GM23338 (cell line): ENCODE measurements at regions not wholly inside any gene's neighbourhood (a gene's known extent, or its start where the extent isn't known, plus 50 kb on each side); places are given as distances from the start of the nearest gene placed in this dataset.

Experiments used
- ATAC-seq: fragments of 200-7000 bp; cut with Tn5 transposase; 3 replicates; pipeline ENCODE4 v1.9.1; 2020
- DNase-seq: peaks from one replicate; pipeline ENCODE4 v3.0.0-alpha.2; 2015; ENCODE audit warnings: low spot score
- H2AFZ ChIP-seq: fragments of 200-600 bp; sonication (generic); 2 replicates; pipeline ENCODE4 v1.8.0; 2016; ENCODE audit warnings: antibody characterized with exemption, mild to moderate bottlenecking, moderate library complexity
- H3F3A ChIP-seq: fragments of 200-600 bp; sonication (generic); replicated peaks from 2 replicates; pipeline ENCODE4 v1.8.0; 2017; ENCODE audit warnings: antibody characterized with exemption, mixed run types, low read depth
- H3K27ac ChIP-seq: fragments of 200-600 bp; sonication (generic); 2 replicates; pipeline ENCODE4 v1.6.1; 2016; ENCODE audit warnings: low read depth
- H3K27me3 ChIP-seq: fragments of 200-600 bp; sonication (generic); 2 replicates; pipeline ENCODE4 v1.8.0; 2016; ENCODE audit warnings: mild to moderate bottlenecking, mixed run types, moderate library complexity; ENCODE audit not compliant: insufficient read depth
- H3K36me3 ChIP-seq: fragments of 200-600 bp; sonication (generic); 2 replicates; pipeline ENCODE4 v1.8.0; 2016; ENCODE audit warnings: mild to moderate bottlenecking; ENCODE audit not compliant: insufficient read depth
- H3K4me1 ChIP-seq: fragments of 200-600 bp; sonication (generic); 2 replicates; pipeline ENCODE4 v1.8.0; 2016; ENCODE audit warnings: mild to moderate bottlenecking, moderate library complexity; ENCODE audit not compliant: insufficient read depth
- H3K4me2 ChIP-seq: fragments of 200-600 bp; sonication (generic); 2 replicates; pipeline ENCODE4 v1.7.1; 2017; ENCODE audit warnings: mixed run types
- H3K4me3 ChIP-seq: fragments of 200-600 bp; sonication (generic); 2 replicates; pipeline ENCODE4 v1.6.1; 2016; ENCODE audit warnings: mixed run types
- H3K79me2 ChIP-seq: fragments of 200-600 bp; sonication (generic); replicated peaks from 2 replicates; pipeline ENCODE4 v1.8.0; 2017; ENCODE audit warnings: mild to moderate bottlenecking; ENCODE audit not compliant: insufficient read depth
- H3K9me2 ChIP-seq: fragments of 200-600 bp; sonication (generic); 2 replicates; pipeline ENCODE4 v1.8.0; 2017; ENCODE audit not compliant: insufficient read depth
- H4K20me1 ChIP-seq: fragments of 200-600 bp; sonication (generic); replicated peaks from 2 replicates; pipeline ENCODE4 v1.8.0; 2017; ENCODE audit warnings: mild to moderate bottlenecking; ENCODE audit not compliant: insufficient read depth
- H3K27ac Mint-ChIP-seq: 2 replicates; pipeline ENCODE4 v1.8.0; 2020; ENCODE audit warnings: inconsistent platforms, mild to moderate bottlenecking, moderate library complexity, mixed read lengths
- H3K27me3 Mint-ChIP-seq: 3 replicates; pipeline ENCODE4 v1.8.0; 2022; ENCODE audit warnings: low read depth, mild to moderate bottlenecking, moderate library complexity, mixed read lengths, inconsistent platforms; ENCODE audit not compliant: insufficient read depth, poor library complexity
- H3K36me3 Mint-ChIP-seq: 3 replicates; pipeline ENCODE4 v1.8.0; 2021; ENCODE audit warnings: low read depth, mild to moderate bottlenecking, inconsistent platforms, moderate library complexity, mixed read lengths
- H3K4me1 Mint-ChIP-seq: 3 replicates; pipeline ENCODE4 v1.8.0; 2020; ENCODE audit warnings: mild to moderate bottlenecking, inconsistent platforms, mixed read lengths
- H3K4me3 Mint-ChIP-seq: 3 replicates; pipeline ENCODE4 v1.8.0; 2021; ENCODE audit warnings: moderate library complexity, mild to moderate bottlenecking, inconsistent platforms, mixed read lengths
- H3K9me3 Mint-ChIP-seq: 3 replicates; pipeline ENCODE4 v1.8.0; 2020; ENCODE audit warnings: moderate library complexity, mild to moderate bottlenecking, inconsistent platforms, mixed read lengths
- CREB1 ChIP-seq: fragments of 250-450 bp; sonication (Bioruptor Pico); IDR thresholded peaks from 2 replicates; pipeline ENCODE4 v1.5.0; 2020; ENCODE audit warnings: low read depth, mild to moderate bottlenecking, moderate library complexity
- ETS1 ChIP-seq: IDR thresholded peaks from 2 replicates; pipeline ENCODE4 v1.6.1; 2016; ENCODE audit warnings: antibody characterized with exemption
- EZH2 ChIP-seq: fragments of 200-600 bp; sonication (generic); IDR thresholded peaks from one replicate; pipeline ENCODE4 v1.8.0; 2017; ENCODE audit warnings: antibody characterized with exemption, mild to moderate bottlenecking, low read depth; ENCODE audit not compliant: unreplicated experiment
- EZH2phosphoT487 ChIP-seq: fragments of 200-600 bp; sonication (generic); IDR thresholded peaks from one replicate; pipeline ENCODE4 v1.8.1; 2018; ENCODE audit warnings: antibody characterized with exemption; ENCODE audit not compliant: unreplicated experiment
- JUNB ChIP-seq: IDR thresholded peaks from one replicate; pipeline ENCODE4 v1.6.1; 2016; ENCODE audit warnings: antibody characterized with exemption; ENCODE audit not compliant: unreplicated experiment
- NANOG ChIP-seq: IDR thresholded peaks from 2 replicates; pipeline ENCODE4 v1.6.1; 2016; ENCODE audit warnings: antibody characterized with exemption, borderline replicate concordance
- POLR2AphosphoS5 ChIP-seq: IDR thresholded peaks from 2 replicates; pipeline ENCODE4 v1.6.1; 2016; ENCODE audit warnings: antibody characterized with exemption, low read depth
- ZNF114 ChIP-seq: fragments of 250-450 bp; sonication (Bioruptor Pico); IDR thresholded peaks from 2 replicates; pipeline ENCODE4 v1.5.0; 2020; ENCODE audit warnings: mild to moderate bottlenecking, moderate library complexity
- ZNF331 ChIP-seq: fragments of 250-450 bp; sonication (Bioruptor Pico); IDR thresholded peaks from 2 replicates; pipeline ENCODE4 v1.5.0; 2020; ENCODE audit warnings: low read depth, mild to moderate bottlenecking, moderate library complexity
- TF ChIP-seq, protein P1 (sequence below), 2 experiments: fragments of 200-600 bp in 1 of 2; sonication (generic) in 1 of 2; conservative IDR thresholded peaks; 2 replicates each; pipeline versions ENCODE4 v1.5.1 to v1.6.1; 2016 to 2017; ENCODE audit warnings: antibody characterized with exemption in 2 of 2, low read depth in 2 of 2, mild to moderate bottlenecking in 2 of 2, moderate library complexity in 1 of 2
- TF ChIP-seq, protein P2 (sequence below): IDR thresholded peaks from one replicate; pipeline ENCODE4 v1.6.1; 2018; ENCODE audit warnings: antibody characterized with exemption; ENCODE audit not compliant: unreplicated experiment

GRCh38 chrX:15017491-15017890 lies 144.3 kb downstream of the MOSPD2 start (continued):
- TF ChIP-seq, protein P1, sequence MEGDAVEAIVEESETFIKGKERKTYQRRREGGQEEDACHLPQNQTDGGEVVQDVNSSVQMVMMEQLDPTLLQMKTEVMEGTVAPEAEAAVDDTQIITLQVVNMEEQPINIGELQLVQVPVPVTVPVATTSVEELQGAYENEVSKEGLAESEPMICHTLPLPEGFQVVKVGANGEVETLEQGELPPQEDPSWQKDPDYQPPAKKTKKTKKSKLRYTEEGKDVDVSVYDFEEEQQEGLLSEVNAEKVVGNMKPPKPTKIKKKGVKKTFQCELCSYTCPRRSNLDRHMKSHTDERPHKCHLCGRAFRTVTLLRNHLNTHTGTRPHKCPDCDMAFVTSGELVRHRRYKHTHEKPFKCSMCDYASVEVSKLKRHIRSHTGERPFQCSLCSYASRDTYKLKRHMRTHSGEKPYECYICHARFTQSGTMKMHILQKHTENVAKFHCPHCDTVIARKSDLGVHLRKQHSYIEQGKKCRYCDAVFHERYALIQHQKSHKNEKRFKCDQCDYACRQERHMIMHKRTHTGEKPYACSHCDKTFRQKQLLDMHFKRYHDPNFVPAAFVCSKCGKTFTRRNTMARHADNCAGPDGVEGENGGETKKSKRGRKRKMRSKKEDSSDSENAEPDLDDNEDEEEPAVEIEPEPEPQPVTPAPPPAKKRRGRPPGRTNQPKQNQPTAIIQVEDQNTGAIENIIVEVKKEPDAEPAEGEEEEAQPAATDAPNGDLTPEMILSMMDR (conservative IDR thresholded peaks at IDR 0.05; ENCODE audit: low read depth in 2 of 2) = no peak
- no peak for TF ChIP-seq JUNB
- TF ChIP-seq ZNF114 (CRISPR knock-in tag) = no peak

GRCh38 chrX:15016051-15016450 lies 142.8 kb downstream of the MOSPD2 start:
- H3K4me1 Mint-ChIP-seq = no peaks in the 10 kb centered on the region
- no peak overlapping the region for H3K4me2 ChIP-seq
- H3K4me3 Mint-ChIP-seq = no peak overlapping the region
- H3K36me3 Mint-ChIP-seq = no peaks in the 10 kb centered on the region
- H2AFZ ChIP-seq = no peak overlapping the region
- no peaks in the 10 kb centered on the region for H3K36me3 ChIP-seq
- H3F3A ChIP-seq = no peaks in the 10 kb centered on the region
- H3K4me3 ChIP-seq = no peak overlapping the region
- H3K9me2 ChIP-seq = no peaks in the 10 kb centered on the region
- H3K27me3 Mint-ChIP-seq = peaks cover 4% of the 10 kb centered on the region
- H3K79me2 ChIP-seq = no peaks in the 10 kb centered on the region
- no peaks in the 10 kb centered on the region for H4K20me1 ChIP-seq
- no peak overlapping the region for H3K27ac ChIP-seq
- no peaks in the 10 kb centered on the region for H3K27me3 ChIP-seq
- H3K27ac Mint-ChIP-seq = no peak overlapping the region
- no peak for ATAC-seq
- no peaks in the 10 kb centered on the region for H3K4me1 ChIP-seq
- H3K9me3 Mint-ChIP-seq = no peaks in the 10 kb centered on the region
- DNase-seq = no peak
- TF ChIP-seq ZNF331 = no peak
- no peak for TF ChIP-seq ZNF114 (CRISPR knock-in tag)
- TF ChIP-seq POLR2AphosphoS5 = no peak
- TF ChIP-seq, protein P1 (conservative IDR thresholded peaks at IDR 0.05; ENCODE audit: low read depth in 2 of 2) = no peak
- TF ChIP-seq EZH2 = no peak
- TF ChIP-seq CREB1 (CRISPR knock-in tag) = no peak
- TF ChIP-seq, protein P2, sequence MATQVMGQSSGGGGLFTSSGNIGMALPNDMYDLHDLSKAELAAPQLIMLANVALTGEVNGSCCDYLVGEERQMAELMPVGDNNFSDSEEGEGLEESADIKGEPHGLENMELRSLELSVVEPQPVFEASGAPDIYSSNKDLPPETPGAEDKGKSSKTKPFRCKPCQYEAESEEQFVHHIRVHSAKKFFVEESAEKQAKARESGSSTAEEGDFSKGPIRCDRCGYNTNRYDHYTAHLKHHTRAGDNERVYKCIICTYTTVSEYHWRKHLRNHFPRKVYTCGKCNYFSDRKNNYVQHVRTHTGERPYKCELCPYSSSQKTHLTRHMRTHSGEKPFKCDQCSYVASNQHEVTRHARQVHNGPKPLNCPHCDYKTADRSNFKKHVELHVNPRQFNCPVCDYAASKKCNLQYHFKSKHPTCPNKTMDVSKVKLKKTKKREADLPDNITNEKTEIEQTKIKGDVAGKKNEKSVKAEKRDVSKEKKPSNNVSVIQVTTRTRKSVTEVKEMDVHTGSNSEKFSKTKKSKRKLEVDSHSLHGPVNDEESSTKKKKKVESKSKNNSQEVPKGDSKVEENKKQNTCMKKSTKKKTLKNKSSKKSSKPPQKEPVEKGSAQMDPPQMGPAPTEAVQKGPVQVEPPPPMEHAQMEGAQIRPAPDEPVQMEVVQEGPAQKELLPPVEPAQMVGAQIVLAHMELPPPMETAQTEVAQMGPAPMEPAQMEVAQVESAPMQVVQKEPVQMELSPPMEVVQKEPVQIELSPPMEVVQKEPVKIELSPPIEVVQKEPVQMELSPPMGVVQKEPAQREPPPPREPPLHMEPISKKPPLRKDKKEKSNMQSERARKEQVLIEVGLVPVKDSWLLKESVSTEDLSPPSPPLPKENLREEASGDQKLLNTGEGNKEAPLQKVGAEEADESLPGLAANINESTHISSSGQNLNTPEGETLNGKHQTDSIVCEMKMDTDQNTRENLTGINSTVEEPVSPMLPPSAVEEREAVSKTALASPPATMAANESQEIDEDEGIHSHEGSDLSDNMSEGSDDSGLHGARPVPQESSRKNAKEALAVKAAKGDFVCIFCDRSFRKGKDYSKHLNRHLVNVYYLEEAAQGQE = no peak
- no peak for TF ChIP-seq EZH2phosphoT487
- no peak for TF ChIP-seq NANOG
- TF ChIP-seq ETS1 = no peak
- no peak for TF ChIP-seq JUNB
